HepG2 (cell line): ENCODE measurements at regions not wholly inside any gene's neighbourhood (a gene's known extent, or its start where the extent isn't known, plus 50 kb on each side); places are given as distances from the start of the nearest gene placed in this dataset.

Experiments
- ATAC-seq: fragments of 200-7000 bp; cut with Tn5 transposase; 3 replicates; pipeline ENCODE4 v1.9.1; 2020; ENCODE audit warnings: mild to moderate bottlenecking, moderate library complexity
- BruUV-seq: library from RNA; stranded (reverse); fragments of 400-500 nt; replicated peaks from 2 replicates; lab custom pipeline; 2021; lab: Mats Ljungman, UMichigan
- CTCF ChIA-PET: fragments of 300-600 bp; formaldehyde crosslinking; extraction: SDS; loops from one replicate; lab custom pipeline; 2021; ENCODE audit warnings: low total read pairs, inconsistent platforms, low intra/inter-chr PET ratio; lab: Yijun Ruan, JAX
- POLR2A ChIA-PET: fragments of 350-600 bp; sonication (Branson Sonifier 250); formaldehyde crosslinking; loops from one replicate; lab custom pipeline; 2020; ENCODE audit warnings: antibody characterized with exemption, inconsistent platforms; lab: Yijun Ruan, JAX
- DNase-seq: peaks from one replicate; pipeline ENCODE4 v3.0.0-alpha.2; 2015; ENCODE audit warnings: low spot score
- FAIRE-seq: peaks from 3 replicates; lab custom pipeline; 2011; peaks lifted over from hg19 to GRCh38; lab: Jason Lieb, UNC
- H2AFZ ChIP-seq: one replicate; pipeline ENCODE4 v1.6.1; 2011; ENCODE audit warnings: low read length, inconsistent platforms
- H3K27ac ChIP-seq: fragments of 300-600 bp; 3 replicates; pipeline ENCODE4 v1.8.0; 2011; ENCODE audit warnings: mixed run types, mild to moderate bottlenecking, mixed read lengths, low read length, inconsistent platforms; ENCODE audit not compliant: insufficient read depth; ENCODE audit errors: extremely low read length
- H3K27me3 ChIP-seq, 2 experiments: fragments of 200-600 bp in 1 of 2; 2 replicates in 1 of 2; 3 replicates in 1 of 2; pipeline versions ENCODE4 v1.6.0 to v1.8.0; 2011; ENCODE audit warnings: low read length in 2 of 2, mild to moderate bottlenecking in 2 of 2, moderate library complexity in 2 of 2, inconsistent platforms in 1 of 2; ENCODE audit not compliant: insufficient read depth in 2 of 2, control insufficient read depth in 1 of 2
- H3K36me3 ChIP-seq, 2 experiments: fragments of 200-600 bp in 1 of 2; replicated peaks in 1 of 2; 2 replicates in 1 of 2; 3 replicates in 1 of 2; pipeline versions ENCODE4 v1.5.1 to v1.8.0; 2011; ENCODE audit warnings: low read length in 2 of 2, inconsistent platforms in 1 of 2; ENCODE audit not compliant: insufficient read depth in 2 of 2, control insufficient read depth in 1 of 2
- H3K4me1 ChIP-seq: 2 replicates; pipeline ENCODE4 v1.5.1; 2012; ENCODE audit warnings: low read length, inconsistent platforms; ENCODE audit not compliant: insufficient read depth
- H3K4me2 ChIP-seq: 2 replicates; pipeline ENCODE4 v1.6.0; 2011; ENCODE audit warnings: low read depth, low read length, inconsistent platforms
- H3K4me3 ChIP-seq, 3 experiments: fragments of 200-600 bp in 1 of 3; sonication (generic), shearing (Covaris generic) in 1 of 3; replicated peaks in 1 of 3; 2 replicates each; pipeline ENCODE4 v1.5.1; 2011 to 2016; ENCODE audit warnings: low read length in 3 of 3, inconsistent platforms in 2 of 3, low read depth in 2 of 3, mild to moderate bottlenecking in 2 of 3, control low read depth in 1 of 3, mixed read lengths in 1 of 3; ENCODE audit not compliant: insufficient read depth in 1 of 3
- H3K79me2 ChIP-seq: one replicate; pipeline ENCODE4 v1.6.1; 2011; ENCODE audit warnings: low read length, inconsistent platforms; ENCODE audit not compliant: insufficient read depth
- H3K9ac ChIP-seq: 2 replicates; pipeline ENCODE4 v1.6.0; 2011; ENCODE audit warnings: mild to moderate bottlenecking, low read depth, low read length, inconsistent platforms; ENCODE audit not compliant: insufficient read depth
- H3K9me3 ChIP-seq: 2 replicates; pipeline ENCODE4 v1.5.1; 2012; ENCODE audit warnings: mild to moderate bottlenecking, low read length
- H4K20me1 ChIP-seq: 2 replicates; pipeline ENCODE4 v1.6.0; 2011; ENCODE audit warnings: inconsistent platforms, mild to moderate bottlenecking, low read length, moderate library complexity; ENCODE audit not compliant: insufficient read depth
- ARNT2 ChIP-seq: sonication (generic); formaldehyde crosslinking; IDR thresholded peaks from 2 replicates; pipeline ENCODE4 v1.8.0; 2022; ENCODE audit warnings: mild to moderate bottlenecking, low read depth, missing genetic modification reagents, moderate library complexity
- ETV6 ChIP-seq: sonication (generic); formaldehyde crosslinking; conservative IDR thresholded peaks from 2 replicates; pipeline ENCODE4 v1.4.0; 2020; ENCODE audit warnings: missing genetic modification reagents
- EZH2 ChIP-seq: conservative IDR thresholded peaks from 2 replicates; pipeline ENCODE4 v1.6.1; 2012; ENCODE audit warnings: mild to moderate bottlenecking, low read depth, low read length, moderate library complexity
- KDM1A ChIP-seq: IDR thresholded peaks from 2 replicates; pipeline ENCODE4 v1.6.1; 2016; ENCODE audit warnings: missing compliant biosample characterization
- MTF1 ChIP-seq: sonication (generic); formaldehyde crosslinking; IDR thresholded peaks from 2 replicates; pipeline ENCODE4 v1.5.0; 2020; ENCODE audit warnings: missing genetic modification reagents
- MXI1 ChIP-seq: IDR thresholded peaks from 3 replicates; pipeline ENCODE4 v1.6.1; 2012; ENCODE audit warnings: low read depth, low read length, inconsistent platforms, borderline replicate concordance
- NAIF1 ChIP-seq: sonication (generic); formaldehyde crosslinking; IDR thresholded peaks from 2 replicates; pipeline ENCODE4 v1.5.0; 2020; ENCODE audit warnings: mild to moderate bottlenecking, missing genetic modification reagents, borderline replicate concordance
- TSC22D2 ChIP-seq: sonication (generic); formaldehyde crosslinking; IDR thresholded peaks from 2 replicates; pipeline ENCODE4 v1.5.1; 2020; ENCODE audit warnings: missing genetic modification reagents, mild to moderate bottlenecking, borderline replicate concordance
- ZFY ChIP-seq: sonication (generic); formaldehyde crosslinking; IDR thresholded peaks from 2 replicates; pipeline ENCODE4 v1.4.0; 2020; ENCODE audit warnings: missing genetic modification reagents
- ZNF232 ChIP-seq: sonication (generic); formaldehyde crosslinking; IDR thresholded peaks from 2 replicates; pipeline ENCODE4 v1.4.0; 2020; ENCODE audit warnings: missing genetic modification reagents, borderline replicate concordance
- ZNF329 ChIP-seq: sonication (generic); formaldehyde crosslinking; IDR thresholded peaks from 2 replicates; pipeline ENCODE4 v1.9.0; 2021; ENCODE audit warnings: low read depth, mild to moderate bottlenecking, missing genetic modification reagents
- ZNF556 ChIP-seq: sonication (generic); formaldehyde crosslinking; IDR thresholded peaks from 2 replicates; pipeline ENCODE4 v1.4.0; 2020; ENCODE audit warnings: mild to moderate bottlenecking, missing genetic modification reagents, borderline replicate concordance
- ZSCAN29 ChIP-seq: sonication (generic); formaldehyde crosslinking; conservative IDR thresholded peaks from 2 replicates; pipeline ENCODE4 v1.4.0; 2020; ENCODE audit warnings: mild to moderate bottlenecking, missing genetic modification reagents
- ZUFSP ChIP-seq: sonication (generic); formaldehyde crosslinking; IDR thresholded peaks from 2 replicates; pipeline ENCODE4 v1.9.0; 2021; ENCODE audit warnings: missing genetic modification reagents, mild to moderate bottlenecking, borderline replicate concordance
- WGBS: methylation state at CpG from one replicate; pipeline ENCODE4 v1.1.6; 2017; ENCODE audit warnings: low lambda C conversion rate; 5-methylcytosine and 5-hydroxymethylcytosine counted together
- in situ Hi-C: cut with HindIII; loops from 2 replicates; pipeline ENCODE4 v1.10.0; 2017; ENCODE audit warnings: low pct_unique_long_range_greater_than_20kb; ENCODE audit not compliant: extremely low pct_ligation_motif_present
- intact Hi-C: fragments of 100-400 bp; cut with micrococcal nuclease; formaldehyde crosslinking; loops from one replicate; pipeline ENCODE4 v1.10.0; 2022; ENCODE audit not compliant: unreplicated experiment

GRCh38 chr4:91837608-91838029 is 466.1 kb upstream of the GRID2 start:
- no TSS peak for BruUV-seq
- WGBS: 73% methylated on average over 1 of the region's 1 CpG
- H2AFZ ChIP-seq: no peak overlapping the region
- H3K4me2 ChIP-seq: no peak overlapping the region
- FAIRE-seq (no peak), ATAC-seq (no peak), DNase-seq (no peak)
- H3K27me3 ChIP-seq: no peaks in the 10 kb centered on the region
- TF ChIP-seq ETV6 (no peak), ZNF329 (no peak), ZNF556 (CRISPR knock-in tag) (no peak), EZH2 (no peak), KDM1A (CRISPR knock-in tag) (no peak), MXI1 (no peak), ARNT2 (CRISPR knock-in tag) (no peak), NAIF1 (CRISPR knock-in tag) (no peak), ZSCAN29 (CRISPR knock-in tag) (no peak), ZUFSP (CRISPR knock-in tag) (no peak), ZFY (CRISPR knock-in tag) (no peak), MTF1 (no peak), ZNF232 (CRISPR knock-in tag) (no peak), TSC22D2 (CRISPR knock-in tag) (no peak)
- no peaks in the 10 kb centered on the region; the same call in 1 of the 2 replicates for H3K4me1 ChIP-seq
- peaks cover 39% of the 10 kb centered on the region for H3K9me3 ChIP-seq
- no peaks in the 10 kb centered on the region for H4K20me1 ChIP-seq
- POLR2A ChIA-PET: no interaction called here
- no peaks in the 10 kb centered on the region for H3K36me3 ChIP-seq
- in situ Hi-C loops: no loop called here
- CTCF ChIA-PET: no interaction called here
- intact Hi-C loops: no loop called here
- H3K27ac ChIP-seq: no peak overlapping the region
- H3K79me2 ChIP-seq: no peaks in the 10 kb centered on the region
- no peak overlapping the region for H3K9ac ChIP-seq
- H3K4me3 ChIP-seq: no peak overlapping the region
